Stimulated activated naive CD8-positive, alpha-beta T cell treated with anti-CD3 and anti-CD28 coated beads, Interleukin-15, Interleukin-2, amounts not matched to agents 100 ng/mL and 50 ng/mL, for 24 hours (primary cell): ENCODE measurements at regions not wholly inside any gene's neighbourhood (a gene's known extent, or its start where the extent isn't known, plus 50 kb on each side); places are given as distances from the start of the nearest gene placed in this dataset.

ENCODE experiments used
- H3K27ac Mint-ChIP-seq: one replicate; pipeline ENCODE4 v1.8.0; 2021; ENCODE audit warnings: mild to moderate bottlenecking, mixed read lengths
- H3K27me3 Mint-ChIP-seq: one replicate; pipeline ENCODE4 v1.8.0; 2021; ENCODE audit warnings: mixed read lengths
- H3K36me3 Mint-ChIP-seq: one replicate; pipeline ENCODE4 v1.8.0; 2021; ENCODE audit warnings: low read depth, mixed read lengths
- H3K4me1 Mint-ChIP-seq: one replicate; pipeline ENCODE4 v1.8.0; 2021; ENCODE audit warnings: low read depth, mixed read lengths
- H3K4me3 Mint-ChIP-seq: one replicate; pipeline ENCODE4 v1.8.0; 2021; ENCODE audit warnings: mild to moderate bottlenecking, mixed read lengths
- H3K9me3 Mint-ChIP-seq: one replicate; pipeline ENCODE4 v1.8.0; 2021; ENCODE audit warnings: mixed read lengths

- H3K4me1 Mint-ChIP-seq: peaks cover 5% of the 10 kb centered on the region
- no peaks in the 10 kb centered on the region for H3K9me3 Mint-ChIP-seq
- H3K36me3 Mint-ChIP-seq: no peaks in the 10 kb centered on the region
- H3K27ac Mint-ChIP-seq: no peak overlapping the region
- peaks cover 5% of the 10 kb centered on the region for H3K27me3 Mint-ChIP-seq
- no peak overlapping the region for H3K4me3 Mint-ChIP-seq
Measured at GRCh38 chr3:72214066-72214951, 429.4 kb upstream of the PROK2 start.

GRCh38 chr3:72213296-72214065 is 428.5 kb upstream of the PROK2 start:
- Mint-ChIP-seq H3K27me3 (peaks cover 5% of the 10 kb centered on the region), H3K27ac (no peak overlapping the region), H3K9me3 (no peaks in the 10 kb centered on the region), H3K4me1 (peaks cover 5% of the 10 kb centered on the region), H3K36me3 (no peaks in the 10 kb centered on the region), H3K4me3 (no peak overlapping the region)

- peaks cover 3% of the 10 kb centered on the region for H3K27me3 Mint-ChIP-seq
- H3K27ac Mint-ChIP-seq: no peak overlapping the region
- H3K36me3 Mint-ChIP-seq: no peaks in the 10 kb centered on the region
- H3K4me1 Mint-ChIP-seq: peaks cover 5% of the 10 kb centered on the region
- no peaks in the 10 kb centered on the region for H3K9me3 Mint-ChIP-seq
- H3K4me3 Mint-ChIP-seq: no peak overlapping the region
Measured at GRCh38 chr3:72212396-72212795, 427.4 kb upstream of the PROK2 start.

- Mint-ChIP-seq H3K9me3 (no peaks in the 10 kb centered on the region), H3K27me3 (peaks cover 6% of the 10 kb centered on the region), H3K4me1 (peaks cover 5% of the 10 kb centered on the region), H3K27ac (no peak overlapping the region), H3K36me3 (no peaks in the 10 kb centered on the region), H3K4me3 (no peak overlapping the region)
Measured at GRCh38 chr3:72210261-72210660, 425.3 kb upstream of the PROK2 start.

GRCh38 chr3:72205297-72205826 is 420.4 kb upstream of the PROK2 start:
- H3K27ac Mint-ChIP-seq: no peak overlapping the region
- H3K4me3 Mint-ChIP-seq: no peak overlapping the region
- peaks cover 10% of the 10 kb centered on the region for H3K27me3 Mint-ChIP-seq
- H3K36me3 Mint-ChIP-seq: no peaks in the 10 kb centered on the region
- peaks cover 8% of the 10 kb centered on the region for H3K9me3 Mint-ChIP-seq
- H3K4me1 Mint-ChIP-seq: peaks cover 3% of the 10 kb centered on the region

- no peaks in the 10 kb centered on the region for H3K36me3 Mint-ChIP-seq
- H3K4me3 Mint-ChIP-seq: no peak overlapping the region
- peaks cover 17% of the 10 kb centered on the region for H3K9me3 Mint-ChIP-seq
- H3K4me1 Mint-ChIP-seq: no peaks in the 10 kb centered on the region
- H3K27ac Mint-ChIP-seq: no peak overlapping the region
- peaks cover 10% of the 10 kb centered on the region for H3K27me3 Mint-ChIP-seq
Measured at GRCh38 chr3:72204452-72204851, 419.5 kb upstream of the PROK2 start.

- no peaks in the 10 kb centered on the region for H3K4me1 Mint-ChIP-seq
- peaks cover 10% of the 10 kb centered on the region for H3K27me3 Mint-ChIP-seq
- H3K4me3 Mint-ChIP-seq: no peak overlapping the region
- H3K9me3 Mint-ChIP-seq: peaks cover 20% of the 10 kb centered on the region
- H3K36me3 Mint-ChIP-seq: no peaks in the 10 kb centered on the region
- no peak overlapping the region for H3K27ac Mint-ChIP-seq
Measured at GRCh38 chr3:72203613-72204349, 418.8 kb upstream of the PROK2 start.

- Mint-ChIP-seq H3K27ac (no peak overlapping the region), H3K9me3 (peaks cover 20% of the 10 kb centered on the region), H3K4me3 (no peak overlapping the region), H3K27me3 (peaks cover 10% of the 10 kb centered on the region), H3K36me3 (no peaks in the 10 kb centered on the region), H3K4me1 (no peaks in the 10 kb centered on the region)
Measured at GRCh38 chr3:72203105-72203504, 418.2 kb upstream of the PROK2 start.

GRCh38 chr3:72200332-72200731 is 415.4 kb upstream of the PROK2 start:
- H3K27ac Mint-ChIP-seq: no peak overlapping the region
- H3K9me3 Mint-ChIP-seq: peaks cover 20% of the 10 kb centered on the region
- no peaks in the 10 kb centered on the region for H3K4me1 Mint-ChIP-seq
- H3K4me3 Mint-ChIP-seq: no peak overlapping the region
- no peaks in the 10 kb centered on the region for H3K36me3 Mint-ChIP-seq
- peaks cover 4% of the 10 kb centered on the region for H3K27me3 Mint-ChIP-seq

- Mint-ChIP-seq H3K4me1 (no peaks in the 10 kb centered on the region), H3K27me3 (peaks cover 4% of the 10 kb centered on the region), H3K9me3 (peaks cover 20% of the 10 kb centered on the region), H3K36me3 (no peaks in the 10 kb centered on the region), H3K4me3 (no peak overlapping the region), H3K27ac (no peak overlapping the region)
Measured at GRCh38 chr3:72199530-72199929, 414.6 kb upstream of the PROK2 start.

GRCh38 chr3:72196377-72196929 is 411.5 kb upstream of the PROK2 start:
- peaks cover 4% of the 10 kb centered on the region for H3K27me3 Mint-ChIP-seq
- no peak overlapping the region for H3K27ac Mint-ChIP-seq

GRCh38 chr3:72195895-72196294 is 410.9 kb upstream of the PROK2 start:
- H3K9me3 Mint-ChIP-seq: peaks cover 26% of the 10 kb centered on the region
- no peak overlapping the region for H3K4me3 Mint-ChIP-seq
- H3K4me1 Mint-ChIP-seq: no peaks in the 10 kb centered on the region
- H3K27me3 Mint-ChIP-seq: peaks cover 4% of the 10 kb centered on the region
- H3K27ac Mint-ChIP-seq: no peak overlapping the region
- H3K36me3 Mint-ChIP-seq: peaks cover 5% of the 10 kb centered on the region

More at GRCh38 chr3:72196377-72196929, 411.5 kb upstream of the PROK2 start:
- H3K4me1 Mint-ChIP-seq: no peaks in the 10 kb centered on the region
- H3K4me3 Mint-ChIP-seq: no peak overlapping the region
- H3K36me3 Mint-ChIP-seq: peaks cover 5% of the 10 kb centered on the region
- H3K9me3 Mint-ChIP-seq: peaks cover 25% of the 10 kb centered on the region

GRCh38 chr3:72194458-72194857 is 409.5 kb upstream of the PROK2 start:
- peaks cover 16% of the 10 kb centered on the region for H3K9me3 Mint-ChIP-seq
- H3K27me3 Mint-ChIP-seq: peaks cover 4% of the 10 kb centered on the region
- peaks cover 5% of the 10 kb centered on the region for H3K36me3 Mint-ChIP-seq
- H3K4me1 Mint-ChIP-seq: no peaks in the 10 kb centered on the region
- H3K4me3 Mint-ChIP-seq: no peak overlapping the region
- no peak overlapping the region for H3K27ac Mint-ChIP-seq

GRCh38 chr3:72193771-72194430 is 409.0 kb upstream of the PROK2 start:
- H3K4me1 Mint-ChIP-seq: no peaks in the 10 kb centered on the region
- H3K27ac Mint-ChIP-seq: no peak overlapping the region
- peaks cover 5% of the 10 kb centered on the region for H3K36me3 Mint-ChIP-seq
- H3K9me3 Mint-ChIP-seq: peaks cover 13% of the 10 kb centered on the region
- no peak overlapping the region for H3K4me3 Mint-ChIP-seq
- peaks cover 4% of the 10 kb centered on the region for H3K27me3 Mint-ChIP-seq
